Panc1 (cell line): ENCODE measurements at regions not wholly inside any gene's neighbourhood (a gene's known extent, or its start where the extent isn't known, plus 50 kb on each side); places are given as distances from the start of the nearest gene placed in this dataset.

Experiments used
- ATAC-seq: fragments of 200-7000 bp; cut with Tn5 transposase; 2 replicates; pipeline ENCODE4 v1.9.1; 2020; ENCODE audit warnings: mild to moderate bottlenecking, moderate library complexity
- BruUV-seq: library from RNA; stranded (reverse); fragments of 400-500 nt; replicated peaks from 2 replicates; lab custom pipeline; 2021; lab: Mats Ljungman, UMichigan
- CTCF ChIA-PET: fragments of 300-600 bp; sonication (Branson Sonifier 250); formaldehyde crosslinking; loops from one replicate; lab custom pipeline; 2022; ENCODE audit warnings: antibody characterized with exemption; lab: Charles Lee
- POLR2A ChIA-PET: fragments of 300-600 bp; sonication (Branson Sonifier 250); formaldehyde crosslinking; loops from one replicate; lab custom pipeline; 2022; ENCODE audit warnings: antibody characterized with exemption; lab: Charles Lee
- DNase-seq: peaks from one replicate; pipeline ENCODE4 v3.0.0-alpha.2; 2010; ENCODE audit warnings: low read depth, low spot score
- H3K27ac ChIP-seq: 2 replicates; pipeline ENCODE4 v1.5.1; 2011; ENCODE audit warnings: mild to moderate bottlenecking, low read length, inconsistent platforms
- H3K27me3 ChIP-seq: fragments of 200-500 bp; sonication (Bioruptor generic); 2 replicates; pipeline ENCODE4 v1.6.0; 2014; ENCODE audit warnings: low read length, inconsistent platforms; ENCODE audit not compliant: control insufficient read depth, insufficient read depth
- H3K36me3 ChIP-seq: fragments of 200-500 bp; sonication (Bioruptor generic); 2 replicates; pipeline ENCODE4 v1.5.1; 2014; ENCODE audit warnings: inconsistent platforms, mild to moderate bottlenecking, low read length, moderate library complexity; ENCODE audit not compliant: control insufficient read depth, insufficient read depth
- H3K4me1 ChIP-seq: 2 replicates; pipeline ENCODE4 v1.5.1; 2011; ENCODE audit warnings: inconsistent platforms, mild to moderate bottlenecking, low read length, moderate library complexity; ENCODE audit not compliant: control insufficient read depth, insufficient read depth
- H3K4me3 ChIP-seq, 2 experiments: 2 replicates each; pipeline ENCODE4 v1.5.1; 2011 to 2012; ENCODE audit warnings: low read depth in 2 of 2, low read length in 2 of 2, mild to moderate bottlenecking in 2 of 2, inconsistent platforms in 1 of 2, moderate library complexity in 1 of 2
- H3K9me3 ChIP-seq: fragments of 200-500 bp; sonication (Bioruptor generic); 2 replicates; pipeline ENCODE4 v1.5.1; 2014; ENCODE audit warnings: low read depth, mild to moderate bottlenecking, inconsistent platforms, low read length, moderate library complexity; ENCODE audit not compliant: control insufficient read depth, insufficient read depth
- POLR2AphosphoS5 ChIP-seq: IDR thresholded peaks from 2 replicates; pipeline ENCODE4 v1.6.1; 2012; ENCODE audit warnings: mild to moderate bottlenecking, low read depth, low read length, moderate library complexity
- SIN3A ChIP-seq: IDR thresholded peaks from 2 replicates; pipeline ENCODE4 v1.6.1; 2012; ENCODE audit warnings: low read depth, mild to moderate bottlenecking, low read length, moderate library complexity, borderline replicate concordance; ENCODE audit not compliant: insufficient read depth
- TCF7L2 ChIP-seq: IDR thresholded peaks from 2 replicates; pipeline ENCODE4 v1.6.1; 2011; ENCODE audit warnings: mild to moderate bottlenecking, low read depth, low read length, inconsistent platforms
- in situ Hi-C: cut with HindIII; loops from 2 replicates; pipeline ENCODE4 v1.10.0; 2016; ENCODE audit warnings: low sequenced_read_pairs, low pct_unique_long_range_greater_than_20kb
- intact Hi-C: fragments of 100-400 bp; cut with micrococcal nuclease; formaldehyde crosslinking; loops from one replicate; pipeline ENCODE4 v1.10.0; 2022; ENCODE audit not compliant: unreplicated experiment
- TF ChIP-seq, protein P1 (sequence below): fragments of 450-650 bp; IDR thresholded peaks from 2 replicates; pipeline ENCODE4 v1.5.1; 2017; ENCODE audit warnings: mild to moderate bottlenecking
- TF ChIP-seq, protein P2 (sequence below), 2 experiments: IDR thresholded peaks; 2 replicates each; pipeline ENCODE4 v1.6.1; 2011 to 2012; ENCODE audit warnings: low read depth in 2 of 2, control low read depth in 1 of 2, low read length in 1 of 2, mild to moderate bottlenecking in 1 of 2, moderate library complexity in 1 of 2; ENCODE audit not compliant: insufficient read depth in 1 of 2

DNA sequence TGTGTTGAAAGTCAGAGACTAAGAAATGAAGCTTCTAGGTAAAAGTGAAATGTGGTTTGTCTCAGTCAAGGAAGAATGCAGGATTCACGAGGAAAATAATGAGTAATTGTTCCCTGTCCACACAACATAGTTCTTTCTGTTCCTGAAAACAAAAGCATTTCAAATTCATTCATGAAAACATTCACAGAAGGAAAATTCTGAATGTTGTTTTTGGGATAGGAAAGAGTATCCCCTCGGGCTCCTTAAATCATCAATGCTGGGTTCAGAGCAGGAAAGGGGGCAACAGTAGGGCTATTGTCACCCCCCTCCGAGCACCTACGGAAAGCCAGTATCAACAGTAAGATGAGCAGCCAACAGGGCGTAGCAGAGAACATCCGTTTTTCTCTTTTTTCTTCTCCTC lies 769.9 kb upstream of the ADAMTS16 start:
- Histone ChIP-seq H3K27ac (no peak overlapping the region), H3K9me3 (no peaks in the 10 kb centered on the region), H3K36me3 (no peaks in the 10 kb centered on the region), H3K27me3 (no peaks in the 10 kb centered on the region), H3K4me1 (no peaks in the 10 kb centered on the region), H3K4me3 (no peak overlapping the region)
- ChIA-PET CTCF (no interaction called here), POLR2A (no interaction called here)
- ATAC-seq (no peak), DNase-seq (no peak)
- TF ChIP-seq, protein P1, sequence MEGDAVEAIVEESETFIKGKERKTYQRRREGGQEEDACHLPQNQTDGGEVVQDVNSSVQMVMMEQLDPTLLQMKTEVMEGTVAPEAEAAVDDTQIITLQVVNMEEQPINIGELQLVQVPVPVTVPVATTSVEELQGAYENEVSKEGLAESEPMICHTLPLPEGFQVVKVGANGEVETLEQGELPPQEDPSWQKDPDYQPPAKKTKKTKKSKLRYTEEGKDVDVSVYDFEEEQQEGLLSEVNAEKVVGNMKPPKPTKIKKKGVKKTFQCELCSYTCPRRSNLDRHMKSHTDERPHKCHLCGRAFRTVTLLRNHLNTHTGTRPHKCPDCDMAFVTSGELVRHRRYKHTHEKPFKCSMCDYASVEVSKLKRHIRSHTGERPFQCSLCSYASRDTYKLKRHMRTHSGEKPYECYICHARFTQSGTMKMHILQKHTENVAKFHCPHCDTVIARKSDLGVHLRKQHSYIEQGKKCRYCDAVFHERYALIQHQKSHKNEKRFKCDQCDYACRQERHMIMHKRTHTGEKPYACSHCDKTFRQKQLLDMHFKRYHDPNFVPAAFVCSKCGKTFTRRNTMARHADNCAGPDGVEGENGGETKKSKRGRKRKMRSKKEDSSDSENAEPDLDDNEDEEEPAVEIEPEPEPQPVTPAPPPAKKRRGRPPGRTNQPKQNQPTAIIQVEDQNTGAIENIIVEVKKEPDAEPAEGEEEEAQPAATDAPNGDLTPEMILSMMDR: no peak
- no peak for TF ChIP-seq SIN3A
- TF ChIP-seq POLR2AphosphoS5: no peak
- TF ChIP-seq, protein P2, sequence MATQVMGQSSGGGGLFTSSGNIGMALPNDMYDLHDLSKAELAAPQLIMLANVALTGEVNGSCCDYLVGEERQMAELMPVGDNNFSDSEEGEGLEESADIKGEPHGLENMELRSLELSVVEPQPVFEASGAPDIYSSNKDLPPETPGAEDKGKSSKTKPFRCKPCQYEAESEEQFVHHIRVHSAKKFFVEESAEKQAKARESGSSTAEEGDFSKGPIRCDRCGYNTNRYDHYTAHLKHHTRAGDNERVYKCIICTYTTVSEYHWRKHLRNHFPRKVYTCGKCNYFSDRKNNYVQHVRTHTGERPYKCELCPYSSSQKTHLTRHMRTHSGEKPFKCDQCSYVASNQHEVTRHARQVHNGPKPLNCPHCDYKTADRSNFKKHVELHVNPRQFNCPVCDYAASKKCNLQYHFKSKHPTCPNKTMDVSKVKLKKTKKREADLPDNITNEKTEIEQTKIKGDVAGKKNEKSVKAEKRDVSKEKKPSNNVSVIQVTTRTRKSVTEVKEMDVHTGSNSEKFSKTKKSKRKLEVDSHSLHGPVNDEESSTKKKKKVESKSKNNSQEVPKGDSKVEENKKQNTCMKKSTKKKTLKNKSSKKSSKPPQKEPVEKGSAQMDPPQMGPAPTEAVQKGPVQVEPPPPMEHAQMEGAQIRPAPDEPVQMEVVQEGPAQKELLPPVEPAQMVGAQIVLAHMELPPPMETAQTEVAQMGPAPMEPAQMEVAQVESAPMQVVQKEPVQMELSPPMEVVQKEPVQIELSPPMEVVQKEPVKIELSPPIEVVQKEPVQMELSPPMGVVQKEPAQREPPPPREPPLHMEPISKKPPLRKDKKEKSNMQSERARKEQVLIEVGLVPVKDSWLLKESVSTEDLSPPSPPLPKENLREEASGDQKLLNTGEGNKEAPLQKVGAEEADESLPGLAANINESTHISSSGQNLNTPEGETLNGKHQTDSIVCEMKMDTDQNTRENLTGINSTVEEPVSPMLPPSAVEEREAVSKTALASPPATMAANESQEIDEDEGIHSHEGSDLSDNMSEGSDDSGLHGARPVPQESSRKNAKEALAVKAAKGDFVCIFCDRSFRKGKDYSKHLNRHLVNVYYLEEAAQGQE (IDR thresholded peaks at IDR 0.05; ENCODE audit: insufficient read depth in 1 of 2, low read depth in 2 of 2, low read length in 1 of 2): no peak
- TF ChIP-seq TCF7L2: no peak
- in situ Hi-C loops: no loop called here
- intact Hi-C loops: no loop called here
- BruUV-seq: no TSS peak

DNA sequence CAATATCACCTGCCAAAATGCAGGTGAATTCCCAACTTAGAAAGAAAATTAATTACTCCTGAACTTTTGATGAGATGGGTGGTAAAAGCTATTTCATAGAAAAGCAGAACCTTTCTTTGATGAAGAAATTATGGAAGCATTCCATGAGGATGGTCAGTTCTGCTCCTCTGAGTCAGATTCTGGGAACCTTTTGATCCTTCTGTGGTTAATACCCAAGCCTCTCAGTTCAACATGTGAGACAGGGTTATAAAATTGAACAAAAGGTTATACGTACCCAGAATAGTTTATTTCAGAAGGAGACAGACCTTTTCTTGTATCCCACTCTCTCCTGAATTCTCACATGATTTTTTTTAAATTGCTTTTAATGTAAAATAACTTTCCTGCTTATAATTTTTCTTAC lies 767.6 kb upstream of the ADAMTS16 start:
- Histone ChIP-seq H3K4me1 (no peaks in the 10 kb centered on the region), H3K9me3 (no peaks in the 10 kb centered on the region), H3K36me3 (no peaks in the 10 kb centered on the region), H3K4me3 (no peak overlapping the region), H3K27me3 (no peaks in the 10 kb centered on the region), H3K27ac (no peak overlapping the region)
- ATAC-seq (no peak), DNase-seq (no peak)
- in situ Hi-C loops: no loop called here
- BruUV-seq: no TSS peak
- ChIA-PET CTCF (no interaction called here), POLR2A (no interaction called here)
- intact Hi-C loops: no loop called here
- TF ChIP-seq, protein P1: no peak
- TF ChIP-seq POLR2AphosphoS5: no peak
- no peak for TF ChIP-seq TCF7L2
- TF ChIP-seq, protein P2 (IDR thresholded peaks at IDR 0.05; ENCODE audit: insufficient read depth in 1 of 2, low read depth in 2 of 2, low read length in 1 of 2): no peak
- TF ChIP-seq SIN3A: no peak
